ENCODE measurements at regions not wholly inside any gene's neighbourhood (a gene's known extent, or its start where the extent isn't known, plus 50 kb on each side); places are given as distances from the start of the nearest gene placed in this dataset.

GRCh38 chr18:56483386-56483785 is 155.0 kb downstream of the TXNL1 start:
- Histone ChIP-seq H4K8ac (ENCODE audit: extremely low read depth, insufficient read depth, low read length) (no peak overlapping the region), H3K4me3 (ENCODE audit: extremely low read depth in 1 of 4, insufficient read depth in 2 of 4, low read depth in 3 of 4, low read length in 4 of 4) (no peak overlapping the region)
- FAIRE-seq, result no peak

More at GRCh38 chr18:56483386-56483785, 155.0 kb downstream of the TXNL1 start:
- Histone ChIP-seq H3K9ac (replicated peaks in 1 of 4; ENCODE audit: extremely low read depth in 1 of 4, low read depth in 3 of 4, low read length in 3 of 4) (no peak overlapping the region), H3K14ac (ENCODE audit: insufficient read length) (no peak overlapping the region), H3K79me1 (ENCODE audit: low read depth, low read length) (no peaks in the 10 kb centered on the region), H3K4me2 (ENCODE audit: insufficient read depth in 1 of 2, low read depth in 2 of 2, low read length in 2 of 2) (no peak overlapping the region), H3K23ac (ENCODE audit: insufficient read length) (no peak overlapping the region), H3K36me3 (ENCODE audit: control insufficient read depth in 2 of 4, insufficient read depth in 4 of 4, low read length in 3 of 4) (no peaks in the 10 kb centered on the region), H3K4ac (replicated peaks; ENCODE audit: insufficient read length, low read depth, low read length) (no peak overlapping the region), H2BK120ac (replicated peaks; ENCODE audit: low read depth, low read length) (no peak overlapping the region), H3K4me1 (replicated peaks in 1 of 4; ENCODE audit: control insufficient read depth in 3 of 4, insufficient read depth in 4 of 4, low read length in 3 of 4) (no peaks in the 10 kb centered on the region), H2AK5ac (ENCODE audit: low read depth, low read length) (no peak overlapping the region), H3K56ac (replicated peaks; ENCODE audit: insufficient read length, low read depth, low read length) (no peak overlapping the region), H3K27ac (ENCODE audit: low read depth, low read length) (no peak overlapping the region), H3K27me3 (replicated peaks in 1 of 4; ENCODE audit: control insufficient read depth in 3 of 4, extremely low read depth in 1 of 4, insufficient read depth in 3 of 4, low read length in 3 of 4) (no peaks in the 10 kb centered on the region), H2BK12ac (ENCODE audit: low read depth, low read length) (no peak overlapping the region), H2BK5ac (ENCODE audit: low read depth, low read length) (no peak overlapping the region), H3K79me2 (ENCODE audit: control insufficient read depth in 1 of 2, insufficient read depth in 2 of 2, low read length in 2 of 2) (no peaks in the 10 kb centered on the region), H3K18ac (ENCODE audit: extremely low read depth, low read length) (no peak overlapping the region), H2AFZ (ENCODE audit: low read length) (no peak overlapping the region; the same call in 1 of the 2 replicates), H2BK20ac (ENCODE audit: low read length) (no peak overlapping the region), H3K9me3 (ENCODE audit: insufficient read depth in 2 of 2, low read depth in 1 of 2, low read length in 1 of 2) (no peaks in the 10 kb centered on the region), H4K91ac (replicated peaks; ENCODE audit: insufficient read length, low read length) (no peak overlapping the region), H3K23me2 (ENCODE audit: low read depth, low read length) (peaks cover 1% of the 10 kb centered on the region; the same call in 1 of the 2 replicates), H2BK15ac (ENCODE audit: low read length) (no peak overlapping the region), H4K5ac (ENCODE audit: insufficient read length, low read depth, low read length) (no peak overlapping the region), H4K20me1 (replicated peaks in 1 of 2; ENCODE audit: control insufficient read depth in 1 of 2, insufficient read depth in 2 of 2, low read length in 2 of 2) (no peaks in the 10 kb centered on the region)
- POLR2A ChIA-PET (ENCODE audit: partially characterized antibody), result no interaction called here
- no peak for DNase-seq (ENCODE audit: low read depth in 1 of 2, low spot score in 2 of 2)
- CTCF ChIA-PET (ENCODE audit: partially characterized antibody), result no interaction called here
- 62% methylated on average over 2 of the region's 2 CpGs; no CpG with 5 or more reads in 1 of the 2 experiments for WGBS, 2 experiments (ENCODE audit: extremely low coverage in 1 of 2, insufficient coverage in 1 of 2, insufficient read length in 1 of 2, insufficient replicate concordance in 2 of 2, low coverage in 1 of 2, low lambda C conversion rate in 2 of 2, missing lambda C conversion rate in 1 of 2)
- no peak for TF ChIP-seq POLR2A (IDR thresholded peaks at IDR 0.05; ENCODE audit: control extremely low read depth in 1 of 2, low read depth in 2 of 2, low read length in 2 of 2)
- TF ChIP-seq EGR1 (IDR thresholded peaks at IDR 0.05; ENCODE audit: borderline replicate concordance, low read depth, low read length), result no peak
- TF ChIP-seq ASH2L (IDR thresholded peaks at IDR 0.05; ENCODE audit: low read length), result no peak
- no peak for TF ChIP-seq ATF3 (IDR thresholded peaks at IDR 0.05; ENCODE audit: insufficient read depth, low read depth, low read length)
- no peak for TF ChIP-seq PHF8 (conservative IDR thresholded peaks at IDR 0.05; ENCODE audit: low read depth, low read length)
- no peak for TF ChIP-seq CEBPB (IDR thresholded peaks at IDR 0.05; ENCODE audit: low read depth, low read length)
- TF ChIP-seq RAD21 (IDR thresholded peaks at IDR 0.05 in 1 of 2, conservative IDR thresholded peaks at IDR 0.05 in 1 of 2; ENCODE audit: low read depth in 2 of 2, low read length in 2 of 2), result no peak
- no peak for TF ChIP-seq SP2 (IDR thresholded peaks at IDR 0.05; ENCODE audit: low read length)
- TF ChIP-seq SRF (IDR thresholded peaks at IDR 0.05; ENCODE audit: low read depth, low read length), result no peak
- no peak for TF ChIP-seq RXRA (IDR thresholded peaks at IDR 0.05; ENCODE audit: insufficient read depth, low read depth, low read length)
- no peak for TF ChIP-seq TEAD4 (IDR thresholded peaks at IDR 0.05; ENCODE audit: low read depth, low read length)
- no peak for TF ChIP-seq BRCA1 (IDR thresholded peaks at IDR 0.05; ENCODE audit: low read depth, low read length)
- TF ChIP-seq CTBP2 (IDR thresholded peaks at IDR 0.05; ENCODE audit: borderline replicate concordance, insufficient read depth, insufficient read length, low read length), result no peak
- TF ChIP-seq CBX5 (IDR thresholded peaks at IDR 0.05; ENCODE audit: low read depth, low read length), result no peak

All from H1 (cell line).